ENCODE measurements at regions not wholly inside any gene's neighbourhood (a gene's known extent, or its start where the extent isn't known, plus 50 kb on each side); places are given as distances from the start of the nearest gene placed in this dataset.
"Not testable (repeated sequence)": the region's sequence is repeated elsewhere in the genome, so short reads cannot be mapped to it uniquely, and the experiment has no call there.

- no peak for DNase-seq
Measured at GRCh38 chr14:83646228-83646627, 1883.7 kb upstream of the FLRT2 start.

GRCh38 chr14:83660597-83660996 lies 1869.3 kb upstream of the FLRT2 start:
- no peak for DNase-seq

- no peak for DNase-seq
Measured at GRCh38 chr14:83664389-83664788, 1865.6 kb upstream of the FLRT2 start.

GRCh38 chr14:83689265-83689664 lies 1840.7 kb upstream of the FLRT2 start:
- DNase-seq = no peak

GRCh38 chr14:83697099-83697498 lies 1832.8 kb upstream of the FLRT2 start:
- DNase-seq = no peak

- no peak for DNase-seq
Measured at GRCh38 chr14:83702619-83703018, 1827.3 kb upstream of the FLRT2 start.

- DNase-seq = no peak
Measured at GRCh38 chr14:83706231-83706954, 1823.6 kb upstream of the FLRT2 start.

- DNase-seq = no peak
Measured at GRCh38 chr14:83707056-83707455, 1822.9 kb upstream of the FLRT2 start.

GRCh38 chr14:83709116-83709515 lies 1820.8 kb upstream of the FLRT2 start:
- DNase-seq = no peak

- DNase-seq = no peak
Measured at GRCh38 chr14:83711046-83711445, 1818.9 kb upstream of the FLRT2 start.

GRCh38 chr14:83712418-83713129 lies 1817.4 kb upstream of the FLRT2 start:
- DNase-seq = no peak

GRCh38 chr14:83713732-83714131 lies 1816.2 kb upstream of the FLRT2 start:
- no peak for DNase-seq

- DNase-seq = no peak
Measured at GRCh38 chr14:83714151-83714550, 1815.8 kb upstream of the FLRT2 start.

GRCh38 chr14:83719435-83719834 lies 1810.5 kb upstream of the FLRT2 start:
- DNase-seq = not testable (repeated sequence)

- no peak for DNase-seq
Measured at GRCh38 chr14:83733670-83734069, 1796.3 kb upstream of the FLRT2 start.

- DNase-seq = no peak
Measured at GRCh38 chr14:83734431-83734830, 1795.5 kb upstream of the FLRT2 start.

- DNase-seq = no peak
Measured at GRCh38 chr14:83741269-83741668, 1788.7 kb upstream of the FLRT2 start.

- no peak for DNase-seq
Measured at GRCh38 chr14:83744224-83744623, 1785.7 kb upstream of the FLRT2 start.

GRCh38 chr14:83744891-83745290 lies 1785.1 kb upstream of the FLRT2 start:
- DNase-seq = no peak

- DNase-seq = no peak
Measured at GRCh38 chr14:83746336-83746735, 1783.6 kb upstream of the FLRT2 start.

- DNase-seq = no peak
Measured at GRCh38 chr14:83757916-83758315, 1772.0 kb upstream of the FLRT2 start.

GRCh38 chr14:83764656-83765599 lies 1765.0 kb upstream of the FLRT2 start:
- no peak for DNase-seq

GRCh38 chr14:83777516-83777915 lies 1752.4 kb upstream of the FLRT2 start:
- DNase-seq = no peak

Data from activated CD4-positive, alpha-beta T cell treated with anti-CD3 and anti-CD28 coated beads for 4 hours (primary cell).